HG03175 (cell line): ENCODE measurements at regions not wholly inside any gene's neighbourhood (a gene's known extent, or its start where the extent isn't known, plus 50 kb on each side); places are given as distances from the start of the nearest gene placed in this dataset.
"Not testable (repeated sequence)": the region's sequence is repeated elsewhere in the genome, so short reads cannot be mapped to it uniquely, and the experiment has no call there.

Source experiments
- ATAC-seq: cut with Tn5 transposase; IDR thresholded peaks from one replicate; pipeline ENCODE4 v1.9.1; 2021; ENCODE audit warnings: mild to moderate bottlenecking, moderate library complexity; ENCODE audit not compliant: unreplicated experiment

GRCh38 chr10:20658158-20658557 is 239.0 kb downstream of the NEBL start:
- ATAC-seq: no peak

GRCh38 chr10:20656886-20657285 is 240.2 kb downstream of the NEBL start:
- no peak for ATAC-seq

GRCh38 chr10:20652424-20652823 is 244.7 kb downstream of the NEBL start:
- ATAC-seq: not testable (repeated sequence)

GRCh38 chr10:20648263-20648874 is 248.7 kb downstream of the NEBL start:
- no peak for ATAC-seq

DNA sequence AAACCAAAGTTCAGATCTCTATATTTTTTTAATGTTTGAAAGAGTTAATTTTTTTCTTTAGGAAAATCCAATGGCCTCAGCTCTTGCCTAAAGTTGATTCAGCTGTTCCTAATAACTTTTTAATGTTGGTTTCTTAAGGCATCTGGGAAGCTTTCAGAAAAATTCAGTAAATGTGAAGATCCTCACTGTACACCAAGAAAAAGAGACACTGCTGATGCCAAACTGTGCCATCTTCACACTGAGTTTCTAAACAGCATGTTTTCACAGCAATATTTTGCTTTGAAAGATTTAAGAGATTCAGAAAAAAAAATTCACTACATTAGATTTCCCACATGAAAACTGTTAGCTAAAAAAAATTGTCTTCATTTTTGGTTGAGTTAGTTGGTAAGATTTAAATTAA is 249.4 kb downstream of the NEBL start:
- no peak for ATAC-seq

- no peak for ATAC-seq
Measured at GRCh38 chr10:20644421-20644820, 252.7 kb downstream of the NEBL start.

DNA sequence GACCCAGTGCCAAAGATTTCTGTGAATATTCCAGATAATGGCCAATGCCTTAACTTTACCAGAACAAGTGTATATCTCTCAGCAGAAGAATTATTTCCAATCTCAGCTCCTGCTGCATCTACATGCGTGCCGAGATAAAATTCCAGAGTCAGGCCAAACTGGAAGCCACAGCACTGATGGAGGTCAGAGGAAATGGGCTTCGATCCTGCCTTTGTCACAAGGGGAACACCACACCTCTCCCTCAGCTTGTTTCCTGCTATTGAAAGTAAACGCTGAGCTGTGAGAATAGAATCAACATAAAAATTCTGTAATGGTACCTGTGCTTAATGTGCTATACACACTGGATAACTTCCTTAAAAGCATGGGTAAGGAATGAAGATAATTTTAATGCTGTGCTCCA is 255.5 kb downstream of the NEBL start:
- ATAC-seq: no peak

GRCh38 chr10:20635570-20635969 is 261.5 kb downstream of the NEBL start:
- ATAC-seq: no peak

- ATAC-seq: no peak
Measured at GRCh38 chr10:20634839-20635238, 262.3 kb downstream of the NEBL start.

DNA sequence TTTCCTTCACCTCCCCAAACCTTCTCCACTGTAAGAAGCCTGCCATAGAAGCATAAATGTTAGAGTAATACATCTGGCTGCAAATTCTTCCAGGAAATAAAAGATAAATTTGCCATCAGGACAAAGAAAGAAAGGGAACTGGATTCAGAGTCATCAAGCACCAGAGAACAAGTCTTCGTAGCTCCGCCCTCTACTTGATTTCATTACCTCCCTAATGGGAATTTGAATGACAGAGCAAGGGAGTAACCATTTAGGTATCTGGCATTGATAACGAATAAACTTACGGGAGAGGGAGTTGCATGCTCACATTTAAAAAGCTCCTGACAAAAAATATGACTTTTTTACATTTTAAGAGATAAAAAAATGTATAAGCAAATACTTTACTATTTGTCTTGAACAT is 263.4 kb downstream of the NEBL start:
- ATAC-seq: no peak

GRCh38 chr10:20632696-20633095 is 264.4 kb downstream of the NEBL start:
- ATAC-seq: no peak

- ATAC-seq: no peak
Measured at GRCh38 chr10:20631229-20631628, 265.9 kb downstream of the NEBL start.

GRCh38 chr10:20630092-20630643 is 266.9 kb downstream of the NEBL start:
- ATAC-seq: no peak

DNA sequence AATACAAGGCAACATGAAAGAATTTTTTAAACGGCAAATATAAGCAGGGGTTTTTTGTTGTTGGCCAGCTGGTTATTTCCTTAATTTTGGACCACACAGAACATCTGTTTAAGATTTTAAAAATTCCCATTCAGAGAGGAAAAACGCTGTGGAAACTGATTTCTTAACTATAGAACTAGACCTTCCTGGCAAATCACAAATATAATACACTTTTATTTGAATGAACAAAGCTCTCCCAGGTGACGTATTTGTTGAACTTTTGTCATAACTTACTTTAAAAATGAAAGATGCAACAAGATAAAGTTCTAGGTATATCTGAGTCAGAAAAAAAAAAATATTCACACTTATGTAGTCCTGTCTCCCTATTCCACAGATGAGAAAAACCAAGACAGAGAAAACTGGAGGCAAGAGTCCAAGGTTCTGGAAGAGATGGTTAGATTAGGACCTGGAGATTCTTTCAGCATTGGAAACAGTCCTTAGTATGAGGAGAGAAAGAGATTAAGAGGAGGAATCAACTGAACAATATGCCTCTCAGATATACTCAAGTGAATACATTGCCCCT is 269.1 kb downstream of the NEBL start:
- ATAC-seq: no peak

DNA sequence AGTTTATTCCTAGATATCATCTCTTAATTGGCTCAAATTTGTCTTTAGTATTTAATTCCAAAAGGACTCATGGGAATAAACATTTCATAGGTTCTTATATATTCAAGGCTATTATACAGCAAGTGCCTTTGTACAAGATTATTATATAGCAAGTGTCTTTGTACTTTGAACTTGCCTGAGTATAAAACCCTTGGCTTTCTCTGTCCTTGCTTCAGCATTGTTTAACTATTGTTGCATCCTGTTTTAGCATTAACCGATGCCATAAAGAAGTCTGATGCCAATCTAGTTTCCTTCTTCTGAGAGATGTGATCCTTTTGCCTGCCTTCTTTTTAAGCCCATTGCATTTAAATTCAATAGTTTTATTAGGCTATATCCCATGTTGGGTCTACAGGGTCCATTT is 270.0 kb downstream of the NEBL start:
- no peak for ATAC-seq

GRCh38 chr10:20625868-20626267 is 271.2 kb downstream of the NEBL start:
- ATAC-seq: no peak

GRCh38 chr10:20624642-20625041 is 272.5 kb downstream of the NEBL start:
- ATAC-seq: no peak

DNA sequence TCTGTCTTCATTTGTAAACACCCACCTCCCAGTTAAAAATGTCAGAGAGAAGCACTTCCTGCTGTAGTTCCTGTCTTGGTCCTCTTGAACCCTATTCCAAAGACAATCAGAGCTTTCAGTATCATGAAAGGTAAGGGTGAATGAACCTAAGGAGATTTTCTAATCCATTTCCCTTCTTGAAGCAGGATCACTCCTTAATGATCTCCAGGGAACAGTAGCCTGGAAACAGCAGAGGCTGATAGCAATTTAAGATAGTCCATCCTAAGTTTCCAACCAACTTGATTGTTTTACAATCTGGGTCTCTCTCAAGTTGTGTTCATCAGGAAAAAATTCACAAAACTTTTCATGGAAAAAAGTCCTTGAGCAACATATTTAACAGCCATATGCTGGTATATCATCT is 273.6 kb downstream of the NEBL start:
- ATAC-seq: no peak

- ATAC-seq: no peak
Measured at GRCh38 chr10:20622531-20623211, 274.4 kb downstream of the NEBL start.

DNA sequence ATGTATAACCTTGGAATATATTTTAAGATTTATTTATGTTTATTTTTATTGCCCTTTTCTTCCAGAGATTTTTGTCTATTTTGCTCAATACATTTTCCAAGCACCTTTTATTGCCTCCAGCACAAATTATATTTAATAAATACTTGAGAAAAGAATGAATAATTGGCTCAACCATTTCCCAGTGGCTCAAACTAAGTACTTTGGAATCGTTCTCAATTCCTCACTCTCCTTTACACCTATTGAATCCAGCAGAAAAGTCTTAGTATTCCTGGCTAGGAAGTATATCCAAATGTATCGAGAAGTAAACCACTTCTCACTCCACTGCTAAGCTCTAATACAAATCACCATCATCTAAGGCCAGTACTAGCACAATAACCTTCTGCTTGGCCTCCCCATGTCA is 276.1 kb downstream of the NEBL start:
- ATAC-seq: no peak

DNA sequence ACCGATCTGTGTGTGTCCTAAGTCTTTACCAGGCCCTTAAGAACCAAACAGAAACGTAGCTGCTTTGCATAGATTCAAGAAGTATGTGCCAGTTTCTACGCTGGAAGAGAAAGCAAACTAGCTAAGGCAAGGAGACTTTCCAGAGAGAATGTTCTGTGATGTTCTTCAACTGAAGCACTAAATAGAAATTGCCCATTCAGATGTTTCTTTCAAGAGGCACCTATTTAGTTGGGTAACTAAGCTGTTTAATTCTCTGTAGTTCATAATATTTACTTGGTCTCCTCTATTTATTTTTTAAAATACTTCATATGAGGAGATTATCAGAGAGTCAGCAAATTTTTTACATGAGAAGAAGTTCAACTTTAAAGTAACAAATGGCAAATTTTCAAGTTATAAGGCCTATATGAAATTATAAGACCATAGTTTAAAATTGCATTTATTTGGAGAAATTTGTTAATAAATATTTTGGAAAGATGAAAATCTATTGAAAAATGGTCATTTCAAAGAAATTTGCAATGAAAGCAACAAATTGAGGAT is 279.0 kb downstream of the NEBL start:
- no peak for ATAC-seq
